ENCODE measurements at regions not wholly inside any gene's neighbourhood (a gene's known extent, or its start where the extent isn't known, plus 50 kb on each side); places are given as distances from the start of the nearest gene placed in this dataset.

DNA sequence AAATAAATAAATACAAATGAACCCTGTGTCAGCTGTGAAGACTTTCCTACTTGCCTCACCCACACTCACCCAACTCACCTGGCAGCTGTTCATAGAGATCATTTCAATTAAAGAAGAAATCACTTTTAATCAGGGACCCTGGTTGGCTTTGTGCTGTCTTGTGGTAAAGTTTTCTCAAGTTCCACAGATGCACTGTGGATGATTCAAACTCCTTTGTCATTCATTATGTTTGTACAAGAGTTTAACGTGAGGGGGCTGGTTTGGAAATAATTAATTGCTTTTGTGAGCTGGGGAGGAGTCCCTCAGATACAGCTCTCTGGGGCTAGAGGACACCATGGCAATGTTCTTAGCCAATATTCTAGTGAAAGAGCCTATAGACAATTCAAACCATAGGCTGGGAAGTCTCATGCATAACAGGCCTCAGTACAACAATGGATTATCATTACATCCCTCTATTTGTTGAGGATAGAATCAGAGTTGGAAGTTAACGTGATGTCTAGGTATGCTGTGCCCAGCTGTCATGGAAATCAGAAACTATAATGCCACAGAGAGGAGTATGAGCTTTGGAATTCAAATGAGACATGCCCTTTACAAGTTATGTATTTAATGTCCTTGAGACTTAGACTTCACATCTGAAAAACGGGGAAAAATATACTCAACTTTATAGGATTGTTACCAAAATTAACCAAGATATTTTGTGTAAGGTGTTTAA lies 698.5 kb downstream of the KCNA4 start:
- no peak for TF ChIP-seq CTCF (IDR thresholded peaks at IDR 0.05; ENCODE audit: extremely low read depth in 1 of 2, insufficient read depth in 1 of 2, low read depth in 1 of 2, low read length in 2 of 2)
- no peak for TF ChIP-seq POLR2A (IDR thresholded peaks at IDR 0.05; ENCODE audit: low read depth, low read length)
- TF ChIP-seq POLR2AphosphoS5 (IDR thresholded peaks at IDR 0.05; ENCODE audit: insufficient read depth, low read depth, low read length) = no peak
- TF ChIP-seq EZH2 (IDR thresholded peaks at IDR 0.05; ENCODE audit: borderline replicate concordance, low read depth, low read length, severe bottlenecking) = no peak
- TF ChIP-seq, protein P1, sequence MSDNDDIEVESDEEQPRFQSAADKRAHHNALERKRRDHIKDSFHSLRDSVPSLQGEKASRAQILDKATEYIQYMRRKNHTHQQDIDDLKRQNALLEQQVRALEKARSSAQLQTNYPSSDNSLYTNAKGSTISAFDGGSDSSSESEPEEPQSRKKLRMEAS (IDR thresholded peaks at IDR 0.05; ENCODE audit: insufficient read depth, insufficient read length) = no peak
- TF ChIP-seq FOS (IDR thresholded peaks at IDR 0.05; ENCODE audit: borderline replicate concordance, insufficient read depth, low read length) = no peak
- TF ChIP-seq JUN (IDR thresholded peaks at IDR 0.05; ENCODE audit: borderline replicate concordance, insufficient read depth, insufficient read length, low read depth) = no peak
